ENCODE measurements at regions not wholly inside any gene's neighbourhood (a gene's known extent, or its start where the extent isn't known, plus 50 kb on each side); places are given as distances from the start of the nearest gene placed in this dataset.

DNA sequence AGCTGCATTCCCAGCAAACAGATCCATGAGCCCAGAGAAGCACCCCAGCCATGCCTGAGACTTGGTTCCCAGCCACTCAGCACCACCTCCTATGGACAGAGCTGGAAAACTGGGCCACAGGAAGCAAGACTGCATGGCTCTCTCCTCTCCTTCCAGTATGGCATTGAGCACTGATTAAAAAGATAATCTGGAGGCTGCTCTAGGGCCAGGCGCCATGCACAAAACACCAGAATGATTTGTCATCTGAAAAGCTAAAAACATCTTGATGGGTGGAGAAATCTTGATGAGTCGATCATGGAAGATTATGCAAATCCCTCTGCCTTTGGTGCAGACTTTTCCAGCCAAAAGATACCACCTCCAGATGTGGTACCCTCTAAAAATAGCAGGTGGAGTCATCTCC lies 62.7 kb upstream of the MRPS22 start:
- no peak overlapping the region for H3K27ac ChIP-seq (ENCODE audit: extremely low read depth, low read depth, low read length)
- H3K4me1 ChIP-seq (ENCODE audit: control insufficient read depth, insufficient read depth, low read length) = no peaks in the 10 kb centered on the region
- H3K9me3 ChIP-seq (ENCODE audit: control insufficient read depth, insufficient read depth, low read depth, low read length) = no peaks in the 10 kb centered on the region
- POLR2A ChIA-PET = no interaction called here
- no peak overlapping the region for H3K4me3 ChIP-seq (ENCODE audit: low read depth, low read length)
- CTCF ChIA-PET = no interaction called here
- no peak for TF ChIP-seq ZNF423 (tag by site-specific recombination; IDR thresholded peaks at IDR 0.05)
- TF ChIP-seq ZNF266 (tag by site-specific recombination; IDR thresholded peaks at IDR 0.05; ENCODE audit: low read depth) = no peak
- TF ChIP-seq ZNF133 (tag by site-specific recombination; IDR thresholded peaks at IDR 0.05) = no peak
- TF ChIP-seq ZNF837 (tag by site-specific recombination; IDR thresholded peaks at IDR 0.05) = no peak
- TF ChIP-seq, protein P1, sequence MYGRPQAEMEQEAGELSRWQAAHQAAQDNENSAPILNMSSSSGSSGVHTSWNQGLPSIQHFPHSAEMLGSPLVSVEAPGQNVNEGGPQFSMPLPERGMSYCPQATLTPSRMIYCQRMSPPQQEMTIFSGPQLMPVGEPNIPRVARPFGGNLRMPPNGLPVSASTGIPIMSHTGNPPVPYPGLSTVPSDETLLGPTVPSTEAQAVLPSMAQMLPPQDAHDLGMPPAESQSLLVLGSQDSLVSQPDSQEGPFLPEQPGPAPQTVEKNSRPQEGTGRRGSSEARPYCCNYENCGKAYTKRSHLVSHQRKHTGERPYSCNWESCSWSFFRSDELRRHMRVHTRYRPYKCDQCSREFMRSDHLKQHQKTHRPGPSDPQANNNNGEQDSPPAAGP (tag by site-specific recombination; IDR thresholded peaks at IDR 0.05) = no peak
- no peak for TF ChIP-seq ZNF292 (tag by site-specific recombination; IDR thresholded peaks at IDR 0.05; ENCODE audit: borderline replicate concordance, low read depth)
- TF ChIP-seq ZNF223 (tag by site-specific recombination; IDR thresholded peaks at IDR 0.05) = no peak
- no peak for TF ChIP-seq ZNF114 (tag by site-specific recombination; IDR thresholded peaks at IDR 0.05)
- TF ChIP-seq ZNF341 (tag by site-specific recombination; IDR thresholded peaks at IDR 0.05; ENCODE audit: low read depth) = no peak
- TF ChIP-seq ZNF416 (tag by site-specific recombination; IDR thresholded peaks at IDR 0.05) = no peak
- TF ChIP-seq ZNF155 (tag by site-specific recombination; IDR thresholded peaks at IDR 0.05) = no peak
- TF ChIP-seq ZNF19 (tag by site-specific recombination; IDR thresholded peaks at IDR 0.05; ENCODE audit: low read depth) = no peak
- TF ChIP-seq ZNF391 (tag by site-specific recombination; IDR thresholded peaks at IDR 0.05; ENCODE audit: borderline replicate concordance, low read depth) = no peak
- no peaks in the 10 kb centered on the region for H3K36me3 ChIP-seq (ENCODE audit: control insufficient read depth in 2 of 2, insufficient read depth in 1 of 2, low read length in 2 of 2)

DNA sequence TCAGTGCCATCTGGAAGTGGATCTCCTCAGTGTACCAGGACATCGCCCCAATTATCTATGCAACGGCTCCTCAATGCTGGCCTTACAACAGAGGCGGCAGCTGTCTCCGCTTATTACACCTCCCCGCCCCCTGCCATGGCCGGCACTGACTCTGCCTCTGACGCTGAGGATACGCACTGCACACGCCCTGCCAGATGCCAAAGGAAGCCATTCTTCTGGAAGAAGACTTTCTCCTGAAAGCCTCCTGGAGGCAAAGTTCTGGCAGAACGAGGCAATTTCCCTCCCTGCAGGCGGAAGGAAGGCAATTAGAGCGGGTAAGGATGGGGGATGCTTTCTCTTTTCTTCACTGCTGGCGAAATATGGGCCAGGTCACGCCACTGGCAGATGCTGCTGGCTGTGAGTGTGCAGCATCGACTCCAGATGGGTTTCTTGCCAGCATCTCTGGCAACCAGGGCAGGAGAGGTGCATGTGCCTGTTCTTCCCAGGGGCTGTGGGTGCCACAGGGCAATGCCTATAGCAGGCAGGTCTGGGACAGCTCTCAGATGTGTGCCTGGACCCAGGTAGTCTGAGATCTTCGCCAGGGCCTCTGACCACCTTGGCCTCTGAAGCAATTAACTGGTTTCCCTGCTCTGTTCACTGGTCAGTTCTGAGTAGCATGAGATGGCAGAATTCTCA lies 62.2 kb upstream of the MRPS22 start:
- Histone ChIP-seq H3K4me3 (ENCODE audit: low read depth, low read length) (no peak overlapping the region), H3K27ac (ENCODE audit: extremely low read depth, low read depth, low read length) (no peak overlapping the region), H3K4me1 (ENCODE audit: control insufficient read depth, insufficient read depth, low read length) (no peaks in the 10 kb centered on the region), H3K9me3 (ENCODE audit: control insufficient read depth, insufficient read depth, low read depth, low read length) (no peaks in the 10 kb centered on the region), H3K36me3 (ENCODE audit: control insufficient read depth in 2 of 2, insufficient read depth in 1 of 2, low read length in 2 of 2) (no peaks in the 10 kb centered on the region)
- POLR2A ChIA-PET = no interaction called here
- CTCF ChIA-PET = no interaction called here
- no peak for TF ChIP-seq ZNF341 (tag by site-specific recombination; IDR thresholded peaks at IDR 0.05; ENCODE audit: low read depth)
- no peak for TF ChIP-seq BCL11B (tag by site-specific recombination; IDR thresholded peaks at IDR 0.05; ENCODE audit: low read depth)
- TF ChIP-seq, protein P2, sequence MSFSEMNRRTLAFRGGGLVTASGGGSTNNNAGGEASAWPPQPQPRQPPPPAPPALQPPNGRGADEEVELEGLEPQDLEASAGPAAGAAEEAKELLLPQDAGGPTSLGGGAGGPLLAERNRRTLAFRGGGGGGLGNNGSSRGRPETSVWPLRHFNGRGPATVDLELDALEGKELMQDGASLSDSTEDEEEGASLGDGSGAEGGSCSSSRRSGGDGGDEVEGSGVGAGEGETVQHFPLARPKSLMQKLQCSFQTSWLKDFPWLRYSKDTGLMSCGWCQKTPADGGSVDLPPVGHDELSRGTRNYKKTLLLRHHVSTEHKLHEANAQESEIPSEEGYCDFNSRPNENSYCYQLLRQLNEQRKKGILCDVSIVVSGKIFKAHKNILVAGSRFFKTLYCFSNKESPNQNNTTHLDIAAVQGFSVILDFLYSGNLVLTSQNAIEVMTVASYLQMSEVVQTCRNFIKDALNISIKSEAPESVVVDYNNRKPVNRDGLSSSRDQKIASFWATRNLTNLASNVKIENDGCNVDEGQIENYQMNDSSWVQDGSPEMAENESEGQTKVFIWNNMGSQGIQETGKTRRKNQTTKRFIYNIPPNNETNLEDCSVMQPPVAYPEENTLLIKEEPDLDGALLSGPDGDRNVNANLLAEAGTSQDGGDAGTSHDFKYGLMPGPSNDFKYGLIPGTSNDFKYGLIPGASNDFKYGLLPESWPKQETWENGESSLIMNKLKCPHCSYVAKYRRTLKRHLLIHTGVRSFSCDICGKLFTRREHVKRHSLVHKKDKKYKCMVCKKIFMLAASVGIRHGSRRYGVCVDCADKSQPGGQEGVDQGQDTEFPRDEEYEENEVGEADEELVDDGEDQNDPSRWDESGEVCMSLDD (tag by site-specific recombination; IDR thresholded peaks at IDR 0.05) = no peak
- no peak for TF ChIP-seq ZNF140 (tag by site-specific recombination; IDR thresholded peaks at IDR 0.05)
- TF ChIP-seq ZNF629 (tag by site-specific recombination; IDR thresholded peaks at IDR 0.05) = no peak
- TF ChIP-seq, protein P3, sequence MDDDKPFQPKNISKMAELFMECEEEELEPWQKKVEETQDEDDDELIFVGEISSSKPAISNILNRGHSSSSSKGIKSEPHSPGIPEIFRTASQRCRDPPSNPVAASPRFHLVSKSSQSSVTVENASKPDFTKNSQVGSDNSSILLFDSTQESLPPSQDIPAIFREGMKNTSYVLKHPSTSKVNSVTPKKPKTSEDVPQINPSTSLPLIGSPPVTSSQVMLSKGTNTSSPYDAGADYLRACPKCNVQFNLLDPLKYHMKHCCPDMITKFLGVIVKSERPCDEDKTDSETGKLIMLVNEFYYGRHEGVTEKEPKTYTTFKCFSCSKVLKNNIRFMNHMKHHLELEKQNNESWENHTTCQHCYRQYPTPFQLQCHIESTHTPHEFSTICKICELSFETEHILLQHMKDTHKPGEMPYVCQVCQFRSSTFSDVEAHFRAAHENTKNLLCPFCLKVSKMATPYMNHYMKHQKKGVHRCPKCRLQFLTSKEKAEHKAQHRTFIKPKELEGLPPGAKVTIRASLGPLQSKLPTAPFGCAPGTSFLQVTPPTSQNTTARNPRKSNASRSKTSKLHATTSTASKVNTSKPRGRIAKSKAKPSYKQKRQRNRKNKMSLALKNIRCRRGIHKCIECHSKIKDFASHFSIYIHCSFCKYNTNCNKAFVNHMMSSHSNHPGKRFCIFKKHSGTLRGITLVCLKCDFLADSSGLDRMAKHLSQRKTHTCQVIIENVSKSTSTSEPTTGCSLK (tag by site-specific recombination; IDR thresholded peaks at IDR 0.05) = no peak
- TF ChIP-seq, protein P4, sequence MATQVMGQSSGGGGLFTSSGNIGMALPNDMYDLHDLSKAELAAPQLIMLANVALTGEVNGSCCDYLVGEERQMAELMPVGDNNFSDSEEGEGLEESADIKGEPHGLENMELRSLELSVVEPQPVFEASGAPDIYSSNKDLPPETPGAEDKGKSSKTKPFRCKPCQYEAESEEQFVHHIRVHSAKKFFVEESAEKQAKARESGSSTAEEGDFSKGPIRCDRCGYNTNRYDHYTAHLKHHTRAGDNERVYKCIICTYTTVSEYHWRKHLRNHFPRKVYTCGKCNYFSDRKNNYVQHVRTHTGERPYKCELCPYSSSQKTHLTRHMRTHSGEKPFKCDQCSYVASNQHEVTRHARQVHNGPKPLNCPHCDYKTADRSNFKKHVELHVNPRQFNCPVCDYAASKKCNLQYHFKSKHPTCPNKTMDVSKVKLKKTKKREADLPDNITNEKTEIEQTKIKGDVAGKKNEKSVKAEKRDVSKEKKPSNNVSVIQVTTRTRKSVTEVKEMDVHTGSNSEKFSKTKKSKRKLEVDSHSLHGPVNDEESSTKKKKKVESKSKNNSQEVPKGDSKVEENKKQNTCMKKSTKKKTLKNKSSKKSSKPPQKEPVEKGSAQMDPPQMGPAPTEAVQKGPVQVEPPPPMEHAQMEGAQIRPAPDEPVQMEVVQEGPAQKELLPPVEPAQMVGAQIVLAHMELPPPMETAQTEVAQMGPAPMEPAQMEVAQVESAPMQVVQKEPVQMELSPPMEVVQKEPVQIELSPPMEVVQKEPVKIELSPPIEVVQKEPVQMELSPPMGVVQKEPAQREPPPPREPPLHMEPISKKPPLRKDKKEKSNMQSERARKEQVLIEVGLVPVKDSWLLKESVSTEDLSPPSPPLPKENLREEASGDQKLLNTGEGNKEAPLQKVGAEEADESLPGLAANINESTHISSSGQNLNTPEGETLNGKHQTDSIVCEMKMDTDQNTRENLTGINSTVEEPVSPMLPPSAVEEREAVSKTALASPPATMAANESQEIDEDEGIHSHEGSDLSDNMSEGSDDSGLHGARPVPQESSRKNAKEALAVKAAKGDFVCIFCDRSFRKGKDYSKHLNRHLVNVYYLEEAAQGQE (tag by site-specific recombination; IDR thresholded peaks at IDR 0.05) = no peak
- TF ChIP-seq ZIC2 (tag by site-specific recombination; IDR thresholded peaks at IDR 0.05) = no peak
- TF ChIP-seq, protein P5, sequence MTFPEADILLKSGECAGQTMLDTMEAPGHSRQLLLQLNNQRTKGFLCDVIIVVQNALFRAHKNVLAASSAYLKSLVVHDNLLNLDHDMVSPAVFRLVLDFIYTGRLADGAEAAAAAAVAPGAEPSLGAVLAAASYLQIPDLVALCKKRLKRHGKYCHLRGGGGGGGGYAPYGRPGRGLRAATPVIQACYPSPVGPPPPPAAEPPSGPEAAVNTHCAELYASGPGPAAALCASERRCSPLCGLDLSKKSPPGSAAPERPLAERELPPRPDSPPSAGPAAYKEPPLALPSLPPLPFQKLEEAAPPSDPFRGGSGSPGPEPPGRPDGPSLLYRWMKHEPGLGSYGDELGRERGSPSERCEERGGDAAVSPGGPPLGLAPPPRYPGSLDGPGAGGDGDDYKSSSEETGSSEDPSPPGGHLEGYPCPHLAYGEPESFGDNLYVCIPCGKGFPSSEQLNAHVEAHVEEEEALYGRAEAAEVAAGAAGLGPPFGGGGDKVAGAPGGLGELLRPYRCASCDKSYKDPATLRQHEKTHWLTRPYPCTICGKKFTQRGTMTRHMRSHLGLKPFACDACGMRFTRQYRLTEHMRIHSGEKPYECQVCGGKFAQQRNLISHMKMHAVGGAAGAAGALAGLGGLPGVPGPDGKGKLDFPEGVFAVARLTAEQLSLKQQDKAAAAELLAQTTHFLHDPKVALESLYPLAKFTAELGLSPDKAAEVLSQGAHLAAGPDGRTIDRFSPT (tag by site-specific recombination; IDR thresholded peaks at IDR 0.05) = no peak
- TF ChIP-seq, protein P6, sequence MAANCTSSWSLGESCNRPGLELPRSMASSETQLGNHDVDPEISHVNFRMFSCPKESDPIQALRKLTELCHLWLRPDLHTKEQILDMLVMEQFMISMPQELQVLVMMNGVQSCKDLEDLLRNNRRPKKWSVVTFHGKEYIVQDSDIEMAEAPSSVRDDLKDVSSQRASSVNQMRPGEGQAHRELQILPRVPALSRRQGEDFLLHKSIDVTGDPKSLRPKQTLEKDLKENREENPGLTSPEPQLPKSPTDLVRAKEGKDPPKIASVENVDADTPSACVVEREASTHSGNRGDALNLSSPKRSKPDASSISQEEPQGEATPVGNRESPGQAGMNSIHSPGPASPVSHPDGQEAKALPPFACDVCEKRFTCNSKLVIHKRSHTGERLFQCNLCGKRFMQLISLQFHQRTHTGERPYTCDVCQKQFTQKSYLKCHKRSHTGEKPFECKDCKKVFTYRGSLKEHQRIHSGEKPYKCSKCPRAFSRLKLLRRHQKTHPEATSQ (tag by site-specific recombination; IDR thresholded peaks at IDR 0.05) = no peak
